ENCODE measurements at regions not wholly inside any gene's neighbourhood (a gene's known extent, or its start where the extent isn't known, plus 50 kb on each side); places are given as distances from the start of the nearest gene placed in this dataset.

DNA sequence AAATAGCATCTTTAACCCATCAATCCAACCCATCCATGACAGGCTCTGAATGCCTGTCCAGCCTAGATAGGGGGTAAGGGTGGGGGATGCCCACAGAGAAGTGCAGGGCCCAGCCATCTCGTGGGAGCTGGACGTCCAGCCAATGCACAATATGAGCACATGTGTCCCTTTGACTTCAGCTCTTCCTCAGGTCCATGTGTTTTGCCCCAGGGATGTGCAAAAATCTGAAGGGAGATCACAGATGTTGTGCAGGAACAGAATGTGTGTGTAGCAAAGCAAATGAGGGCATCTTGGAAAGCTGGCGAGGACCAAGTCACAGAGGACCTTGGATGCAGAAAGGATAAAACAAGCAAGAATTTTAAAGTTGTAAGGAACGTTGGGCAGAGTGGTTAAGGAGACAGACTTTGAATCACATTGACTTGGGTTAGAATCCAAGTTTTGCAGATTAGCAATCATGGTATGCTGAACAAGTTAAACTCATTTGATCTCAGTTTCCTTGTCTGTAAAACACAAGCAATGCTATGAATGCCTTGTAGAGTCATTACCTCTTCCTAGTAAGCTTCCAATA is 104.5 kb downstream of the TTC32 start:
- no peak for DNase-seq (ENCODE audit: low spot score)
- no peak for ATAC-seq (ENCODE audit: low FRiP score)
- no peak for TF ChIP-seq CTCF (IDR thresholded peaks at IDR 0.05)

DNA sequence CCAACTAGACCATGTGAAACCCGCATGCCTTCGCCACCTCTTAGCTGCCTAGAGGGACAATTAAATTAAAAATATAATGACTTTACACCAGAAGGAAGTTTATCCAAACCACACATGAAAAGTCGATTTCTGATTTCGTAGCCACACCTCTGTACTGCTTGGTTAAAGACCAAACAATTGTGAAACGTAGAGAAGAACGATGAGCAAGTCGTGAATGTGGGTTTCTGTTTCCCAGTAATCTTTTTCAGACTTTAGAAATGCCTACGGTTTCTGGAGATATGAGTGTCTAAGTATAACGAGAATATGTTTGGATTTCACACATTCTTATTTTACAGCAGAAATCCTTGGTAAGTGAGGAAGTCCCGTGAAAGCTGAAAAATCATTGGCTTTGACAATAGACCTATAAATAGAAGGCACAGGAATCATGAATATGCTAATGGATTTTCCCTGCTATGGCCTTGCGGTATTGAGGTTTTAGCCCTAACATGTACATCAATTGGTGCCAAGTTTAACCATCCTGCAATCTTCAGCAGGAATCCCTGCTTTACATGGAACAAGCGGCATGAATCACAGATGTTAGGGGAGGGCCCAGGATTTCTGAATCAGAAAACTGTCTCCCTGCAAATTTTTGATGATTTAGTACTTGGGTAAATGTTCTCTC is 105.6 kb downstream of the TTC32 start:
- TF ChIP-seq CTCF (IDR thresholded peaks at IDR 0.05): no peak
- DNase-seq (ENCODE audit: low spot score) (no peak), ATAC-seq (ENCODE audit: low FRiP score) (no peak)

- no peak for ATAC-seq (ENCODE audit: low FRiP score)
These were observed 108.5 kb downstream of the TTC32 start for GRCh38 chr2:19793132-19793750.

GRCh38 chr2:19790291-19790690 is 111.5 kb downstream of the TTC32 start:
- ATAC-seq (ENCODE audit: low FRiP score) (no peak), DNase-seq (ENCODE audit: low spot score) (no peak)
- no peak for TF ChIP-seq CTCF (IDR thresholded peaks at IDR 0.05)

More at GRCh38 chr2:19793132-19793750, 108.5 kb downstream of the TTC32 start:
- DNase-seq (ENCODE audit: low spot score): no peak
- no peak for TF ChIP-seq CTCF (IDR thresholded peaks at IDR 0.05)

DNA sequence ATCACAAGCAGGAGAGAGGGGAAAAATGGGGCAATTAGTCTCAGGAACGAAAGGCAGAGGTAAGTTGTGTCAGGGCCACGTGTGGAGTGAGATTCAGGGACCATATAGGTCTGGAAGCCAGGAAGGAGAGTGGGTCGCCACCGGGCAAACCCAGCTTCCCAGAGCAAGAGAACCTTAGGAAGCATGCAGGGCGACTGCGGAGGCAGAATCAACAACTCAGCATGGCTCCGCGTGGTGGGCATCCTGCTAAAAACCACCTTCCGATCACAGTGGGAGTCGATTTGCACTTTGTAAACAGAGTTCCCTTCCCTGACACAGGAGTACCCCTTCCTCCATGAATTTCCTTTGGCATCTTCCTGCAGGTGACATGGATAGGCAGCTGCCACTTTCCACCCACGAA is 114.6 kb downstream of the TTC32 start:
- ATAC-seq (ENCODE audit: low FRiP score): no peak
- TF ChIP-seq CTCF (IDR thresholded peaks at IDR 0.05): no peak
- no peak for DNase-seq (ENCODE audit: low spot score)

DNA sequence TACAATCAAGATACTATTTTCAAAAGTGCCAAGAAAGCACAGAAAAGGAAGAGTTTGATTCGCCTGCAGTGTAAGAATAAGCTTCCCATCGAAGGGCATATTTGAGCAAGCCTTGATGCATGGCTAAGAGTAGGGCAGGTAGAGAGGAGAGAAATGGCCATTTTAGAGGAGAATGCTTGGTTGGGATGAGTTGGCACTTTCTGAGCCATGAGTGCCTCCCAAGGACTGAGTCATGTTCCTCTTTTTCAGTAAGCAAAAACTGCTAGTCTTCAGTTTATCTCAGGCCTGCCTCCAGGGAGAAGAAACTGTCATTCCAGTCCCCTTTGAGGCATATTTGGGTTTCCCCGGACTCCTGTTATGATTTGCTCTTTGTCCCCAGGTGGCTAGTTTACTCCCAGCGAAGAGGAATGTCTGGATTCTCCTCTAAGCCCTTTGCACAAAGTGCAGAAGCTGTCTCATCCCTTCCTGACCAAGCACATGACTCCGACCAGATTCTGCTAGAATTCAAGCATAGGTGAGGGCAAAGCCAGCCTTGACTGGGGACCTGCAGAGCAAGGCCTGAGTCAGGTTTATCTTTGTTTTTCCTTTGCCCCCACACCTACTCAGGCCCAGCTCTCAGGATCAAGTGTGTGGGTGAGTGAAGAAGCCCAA is 115.2 kb downstream of the TTC32 start:
- TF ChIP-seq CTCF (IDR thresholded peaks at IDR 0.05): no peak
- DNase-seq (ENCODE audit: low spot score) (no peak), ATAC-seq (ENCODE audit: low FRiP score) (peak; percentile 68)

All from omental fat pad (tissue), 3 donors.